Colonic mucosa (tissue), 4 donors: ENCODE measurements at regions not wholly inside any gene's neighbourhood (a gene's known extent, or its start where the extent isn't known, plus 50 kb on each side); places are given as distances from the start of the nearest gene placed in this dataset.

Experiments
- DNase-seq: peaks from one replicate; pipeline ENCODE4 v3.0.0-alpha.2; 2020
- H3K27ac ChIP-seq: fragments of 200-600 bp; one replicate; pipeline ENCODE4 v1.8.0; 2021
- H3K27me3 ChIP-seq: fragments of 200-600 bp; one replicate; pipeline ENCODE4 v1.8.0; 2021
- H3K36me3 ChIP-seq: fragments of 200-600 bp; one replicate; pipeline ENCODE4 v1.8.0; 2021
- H3K4me1 ChIP-seq: fragments of 200-600 bp; one replicate; pipeline ENCODE4 v1.8.0; 2021; ENCODE audit warnings: mild to moderate bottlenecking
- H3K4me3 ChIP-seq: fragments of 200-600 bp; one replicate; pipeline ENCODE4 v1.8.0; 2021
- H3K9ac ChIP-seq, 2 donors: one replicate each; pipeline ENCODE4 v1.7.0; 2013; ENCODE audit warnings: control low read depth in 2 of 2, low read depth in 2 of 2, low read length in 2 of 2
- H3K9me3 ChIP-seq: fragments of 200-600 bp; one replicate; pipeline ENCODE4 v1.8.0; 2021
- intact Hi-C: fragments of 100-400 bp; cut with DNase I; formaldehyde crosslinking; loops from one replicate; pipeline ENCODE4 v1.14.1; 2022
- TF ChIP-seq, protein P1 (sequence below): fragments of 200-600 bp; IDR thresholded peaks from one replicate; pipeline ENCODE4 v1.8.0; 2022; ENCODE audit warnings: antibody characterized with exemption, mild to moderate bottlenecking
- donor health status: healthy.
- donor health status: DM: no; HTN: no; CAD: no.
- donor health status: DM: no; HTN: no; CAD: no.

DNA sequence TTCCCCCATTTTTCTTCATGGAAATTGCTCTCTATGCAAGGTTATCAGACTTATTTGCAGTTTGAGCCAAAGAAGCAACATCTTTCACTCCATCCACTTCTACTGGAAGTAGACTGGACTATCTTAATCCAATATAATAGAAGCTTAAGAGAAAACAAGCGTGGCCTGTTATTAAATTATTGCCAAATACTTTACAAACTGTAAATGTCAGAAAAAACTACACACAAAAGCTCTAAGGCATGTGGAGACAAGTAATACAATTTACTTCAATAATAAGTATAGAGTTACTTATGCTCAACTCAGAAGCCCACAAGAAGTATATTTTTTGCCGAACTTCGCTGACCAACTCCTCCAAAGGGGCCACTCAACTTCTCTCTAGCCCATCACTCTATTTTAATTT lies 120.3 kb downstream of the BDH1 start:
- H3K36me3 ChIP-seq, result no peaks in the 10 kb centered on the region
- intact Hi-C loops, result no loop called here
- H3K27me3 ChIP-seq, result no peaks in the 10 kb centered on the region
- no peaks in the 10 kb centered on the region for H3K4me1 ChIP-seq
- H3K9ac ChIP-seq, result no peak overlapping the region
- TF ChIP-seq, protein P1, sequence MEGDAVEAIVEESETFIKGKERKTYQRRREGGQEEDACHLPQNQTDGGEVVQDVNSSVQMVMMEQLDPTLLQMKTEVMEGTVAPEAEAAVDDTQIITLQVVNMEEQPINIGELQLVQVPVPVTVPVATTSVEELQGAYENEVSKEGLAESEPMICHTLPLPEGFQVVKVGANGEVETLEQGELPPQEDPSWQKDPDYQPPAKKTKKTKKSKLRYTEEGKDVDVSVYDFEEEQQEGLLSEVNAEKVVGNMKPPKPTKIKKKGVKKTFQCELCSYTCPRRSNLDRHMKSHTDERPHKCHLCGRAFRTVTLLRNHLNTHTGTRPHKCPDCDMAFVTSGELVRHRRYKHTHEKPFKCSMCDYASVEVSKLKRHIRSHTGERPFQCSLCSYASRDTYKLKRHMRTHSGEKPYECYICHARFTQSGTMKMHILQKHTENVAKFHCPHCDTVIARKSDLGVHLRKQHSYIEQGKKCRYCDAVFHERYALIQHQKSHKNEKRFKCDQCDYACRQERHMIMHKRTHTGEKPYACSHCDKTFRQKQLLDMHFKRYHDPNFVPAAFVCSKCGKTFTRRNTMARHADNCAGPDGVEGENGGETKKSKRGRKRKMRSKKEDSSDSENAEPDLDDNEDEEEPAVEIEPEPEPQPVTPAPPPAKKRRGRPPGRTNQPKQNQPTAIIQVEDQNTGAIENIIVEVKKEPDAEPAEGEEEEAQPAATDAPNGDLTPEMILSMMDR, result no peak
- DNase-seq, result no peak
- H3K4me3 ChIP-seq, result no peak overlapping the region
- H3K27ac ChIP-seq, result no peak overlapping the region
- H3K9me3 ChIP-seq, result no peaks in the 10 kb centered on the region

DNA sequence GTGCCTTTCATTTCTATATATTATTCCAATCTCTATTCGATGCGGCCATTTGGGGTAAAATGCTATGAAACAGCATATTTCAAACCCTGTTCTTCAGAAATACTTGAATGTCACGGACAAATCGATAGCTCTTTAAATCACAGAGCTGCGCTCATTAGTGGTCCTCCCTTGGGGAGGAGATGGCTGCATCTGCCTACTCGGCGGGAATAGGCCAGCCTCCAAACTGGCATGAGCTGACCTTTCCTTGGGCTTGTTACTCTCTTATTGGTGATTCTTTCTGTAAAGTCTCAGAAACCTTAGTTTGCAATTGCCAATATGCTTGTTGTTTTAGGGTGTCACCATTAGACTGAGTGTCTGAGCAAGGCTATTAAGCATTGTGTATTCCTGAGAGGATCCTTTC lies 120.9 kb downstream of the BDH1 start:
- TF ChIP-seq, protein P1, result no peak
- intact Hi-C loops, result no loop called here
- Histone ChIP-seq H3K36me3 (no peaks in the 10 kb centered on the region), H3K9ac (no peak overlapping the region), H3K9me3 (no peaks in the 10 kb centered on the region), H3K27ac (no peak overlapping the region), H3K27me3 (no peaks in the 10 kb centered on the region), H3K4me1 (no peaks in the 10 kb centered on the region), H3K4me3 (no peak overlapping the region)
- DNase-seq, result no peak

DNA sequence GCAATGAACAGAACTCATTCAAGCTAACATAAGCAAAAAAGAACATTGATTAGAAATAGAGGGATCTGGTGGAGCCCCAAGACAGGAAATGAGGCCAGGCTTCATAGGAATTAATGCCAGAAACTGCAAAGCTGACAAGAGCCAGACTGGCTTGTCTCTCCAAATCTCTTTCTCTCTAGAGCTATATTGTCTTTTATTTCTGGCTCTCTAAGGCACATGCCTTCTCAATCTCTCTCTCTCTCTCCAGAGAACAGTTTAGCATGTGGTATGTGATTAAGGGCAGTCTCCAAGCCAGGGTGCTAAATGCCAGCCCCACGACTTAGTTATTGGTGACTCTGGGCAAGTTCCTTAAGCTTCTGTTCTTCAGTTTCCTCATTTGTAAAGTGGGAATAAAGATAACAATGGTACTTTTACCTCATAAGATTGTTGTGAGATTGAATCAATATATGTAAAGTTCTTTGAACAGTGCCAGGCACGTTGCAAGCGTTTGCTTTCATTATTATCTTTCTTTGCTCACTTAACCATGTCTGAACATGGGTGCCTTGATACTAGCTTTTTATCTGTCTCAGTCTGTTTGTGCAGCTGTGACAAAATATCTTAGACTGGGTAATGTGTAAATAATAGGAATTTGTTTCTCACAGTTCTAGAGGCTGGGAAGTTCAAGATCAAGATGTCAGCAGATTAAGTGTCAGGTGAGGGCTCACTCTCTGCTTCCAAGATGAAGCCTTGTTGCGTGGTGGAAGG lies 123.2 kb downstream of the BDH1 start:
- Histone ChIP-seq H3K9ac (no peak overlapping the region), H3K4me1 (peaks cover 5% of the 10 kb centered on the region), H3K27ac (no peak overlapping the region), H3K36me3 (no peaks in the 10 kb centered on the region), H3K4me3 (no peak overlapping the region), H3K9me3 (no peaks in the 10 kb centered on the region), H3K27me3 (peaks cover 6% of the 10 kb centered on the region)
- intact Hi-C loops, result no loop called here
- no peak for DNase-seq
- TF ChIP-seq, protein P1, result no peak

DNA sequence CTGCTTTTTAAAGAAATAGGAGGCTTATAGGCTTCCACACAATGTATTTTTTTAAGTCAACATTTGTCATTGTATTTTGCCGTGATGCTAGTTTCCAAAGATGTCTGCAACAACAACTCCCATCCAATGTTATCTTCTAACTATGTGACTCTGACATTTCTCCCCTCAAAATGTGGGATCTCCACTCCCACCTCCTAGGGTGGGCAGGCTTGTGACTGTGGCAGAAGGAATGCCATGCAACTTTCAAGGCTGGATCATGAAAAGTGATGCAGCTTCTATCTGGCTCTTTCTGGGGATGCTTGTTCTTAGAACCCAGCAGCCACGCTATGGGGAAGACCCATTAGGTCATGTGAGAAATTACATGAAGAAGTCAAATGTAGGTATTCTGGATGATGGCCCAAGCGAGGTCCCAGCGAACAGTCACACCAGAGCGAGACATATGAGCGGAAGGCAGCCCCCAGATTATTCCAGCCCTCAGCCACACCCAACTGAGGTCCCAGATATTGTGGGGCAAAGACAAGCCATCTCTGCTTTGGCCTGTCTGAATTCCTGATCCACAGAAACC lies 124.3 kb downstream of the BDH1 start:
- no peak overlapping the region for H3K4me3 ChIP-seq
- H3K9me3 ChIP-seq, result no peaks in the 10 kb centered on the region
- no peaks in the 10 kb centered on the region for H3K36me3 ChIP-seq
- H3K9ac ChIP-seq, result no peak overlapping the region
- H3K27me3 ChIP-seq, result peaks cover 6% of the 10 kb centered on the region
- DNase-seq, result no peak
- no peak overlapping the region for H3K27ac ChIP-seq
- H3K4me1 ChIP-seq, result peaks cover 5% of the 10 kb centered on the region
- TF ChIP-seq, protein P1, result no peak
- intact Hi-C loops, result no loop called here

- H3K9ac ChIP-seq, result no peak overlapping the region
- intact Hi-C loops, result no loop called here
- H3K27me3 ChIP-seq, result peaks cover 6% of the 10 kb centered on the region
- H3K9me3 ChIP-seq, result no peaks in the 10 kb centered on the region
- H3K36me3 ChIP-seq, result no peaks in the 10 kb centered on the region
- no peak for DNase-seq
- H3K4me3 ChIP-seq, result no peak overlapping the region
- no peak overlapping the region for H3K27ac ChIP-seq
- TF ChIP-seq, protein P1, result no peak
- H3K4me1 ChIP-seq, result peaks cover 5% of the 10 kb centered on the region
Observed at GRCh38 chr3:197430934-197431333, 124.8 kb downstream of the BDH1 start.
